Rectal smooth muscle tissue (tissue), 1 donor: ENCODE measurements at regions not wholly inside any gene's neighbourhood (a gene's known extent, or its start where the extent isn't known, plus 50 kb on each side); places are given as distances from the start of the nearest gene placed in this dataset.
A peak's percentile ranks its signal among the peaks of the same experiment; 100 is the strongest.

Experiments
- H3K27ac ChIP-seq: one replicate; pipeline ENCODE4 v1.7.0; 2013; ENCODE audit warnings: low read depth, low read length, inconsistent platforms
- H3K27me3 ChIP-seq: one replicate; pipeline ENCODE4 v1.7.0; 2013; ENCODE audit warnings: low read length; ENCODE audit not compliant: control insufficient read depth, insufficient read depth
- H3K36me3 ChIP-seq: one replicate; pipeline ENCODE4 v1.7.0; 2013; ENCODE audit warnings: low read length; ENCODE audit not compliant: control insufficient read depth, insufficient read depth
- H3K4me1 ChIP-seq: one replicate; pipeline ENCODE4 v1.7.0; 2013; ENCODE audit warnings: low read length; ENCODE audit not compliant: control insufficient read depth, insufficient read depth
- H3K4me3 ChIP-seq: one replicate; pipeline ENCODE4 v1.7.0; 2013; ENCODE audit warnings: low read length
- H3K9ac ChIP-seq: one replicate; pipeline ENCODE4 v1.7.0; 2013; ENCODE audit warnings: low read length

DNA sequence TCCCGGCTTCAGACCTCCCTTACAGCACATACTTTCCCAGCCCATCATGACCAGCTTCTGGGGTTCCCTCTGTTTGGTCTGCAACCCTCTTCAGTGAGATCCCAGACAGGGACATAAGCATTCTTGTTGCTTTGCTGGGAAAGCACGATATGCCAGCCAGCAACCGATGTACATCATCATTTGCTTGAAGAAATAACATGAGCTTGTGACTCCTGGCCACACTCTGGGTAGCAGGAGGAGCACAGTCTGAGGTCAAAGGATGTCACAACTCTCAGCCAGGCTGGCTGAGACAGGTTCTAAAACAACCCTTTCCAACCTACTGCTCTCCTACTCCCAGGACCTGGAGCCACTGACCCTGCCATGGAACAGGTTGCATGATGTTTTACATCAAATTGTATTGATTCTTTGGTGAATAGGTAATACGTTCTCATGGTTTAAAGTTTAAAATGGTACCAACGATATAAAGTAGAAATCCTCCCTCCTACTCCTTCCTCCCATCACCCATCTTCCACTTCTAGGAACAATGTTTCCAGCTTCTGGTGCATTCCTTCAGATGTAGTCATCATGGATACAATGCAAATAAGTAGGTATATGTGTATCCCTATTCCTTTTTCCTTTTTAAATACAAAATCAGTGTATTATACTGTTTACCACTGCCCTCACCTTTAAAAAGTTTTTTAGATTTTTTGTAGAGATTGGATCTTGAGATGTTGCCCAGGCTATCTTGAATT lies 190.3 kb downstream of the OPA1 start:
- Histone ChIP-seq H3K27ac (no peak overlapping the region), H3K36me3 (no peaks in the 10 kb centered on the region), H3K27me3 (peaks cover 5% of the 10 kb centered on the region)

DNA sequence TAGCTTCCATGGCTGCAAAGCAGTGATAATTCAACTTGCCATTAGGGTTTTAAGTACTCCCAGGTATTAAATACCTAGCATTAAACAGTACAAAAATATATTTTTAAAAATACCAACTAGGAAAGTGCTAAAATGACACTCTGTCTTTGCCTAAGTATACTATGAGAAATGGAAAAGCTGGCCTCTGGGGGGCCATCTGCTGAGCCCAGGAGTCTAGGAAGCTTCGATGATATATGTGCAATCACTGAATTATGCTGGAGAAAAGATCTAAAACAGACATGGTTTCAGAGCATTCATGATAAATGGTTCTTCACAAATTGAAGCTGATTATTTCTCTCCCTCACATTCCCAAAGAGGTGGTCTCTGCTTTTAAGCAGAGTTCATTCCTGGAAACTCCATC lies 191.8 kb downstream of the OPA1 start:
- Histone ChIP-seq H3K4me3 (no peak overlapping the region), H3K36me3 (no peaks in the 10 kb centered on the region), H3K27me3 (peaks cover 5% of the 10 kb centered on the region), H3K27ac (no peak overlapping the region), H3K9ac (no peak overlapping the region), H3K4me1 (peaks cover 7% of the 10 kb centered on the region)

More for the DNA sequence above, 190.3 kb downstream of the OPA1 start:
- Histone ChIP-seq H3K4me3 (no peak overlapping the region), H3K9ac (no peak overlapping the region), H3K4me1 (peaks cover 7% of the 10 kb centered on the region)

DNA sequence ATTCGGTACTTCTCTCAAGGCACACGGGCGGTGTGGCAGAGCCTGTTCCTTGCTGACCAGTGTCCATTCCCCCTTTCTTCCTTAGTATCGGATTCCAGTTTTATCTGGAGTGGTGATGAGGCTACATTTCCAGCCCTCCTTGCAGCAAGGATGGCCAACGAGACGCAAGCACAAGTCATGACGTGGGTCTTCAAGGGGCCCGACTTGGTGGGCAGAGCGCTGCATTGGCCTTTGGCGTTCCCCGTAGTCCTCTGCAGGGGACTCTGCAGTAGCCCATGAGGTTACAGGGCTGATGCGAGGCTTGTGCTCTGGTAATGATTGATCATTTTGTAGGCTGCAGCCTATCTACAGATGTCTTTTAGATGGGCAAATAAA lies 194.5 kb downstream of the OPA1 start:
- Histone ChIP-seq H3K4me1 (no peaks in the 10 kb centered on the region), H3K9ac (no peak overlapping the region), H3K27me3 (peaks cover 2% of the 10 kb centered on the region), H3K4me3 (no peak overlapping the region), H3K36me3 (no peaks in the 10 kb centered on the region), H3K27ac (no peak overlapping the region)

- Histone ChIP-seq H3K36me3 (no peaks in the 10 kb centered on the region), H3K4me3 (no peak overlapping the region), H3K27ac (peak overlapping the region; percentile 44), H3K4me1 (no peaks in the 10 kb centered on the region), H3K27me3 (peaks cover 2% of the 10 kb centered on the region), H3K9ac (no peak overlapping the region)
These were observed 195.4 kb downstream of the OPA1 start for GRCh38 chr3:193788189-193788991.

DNA sequence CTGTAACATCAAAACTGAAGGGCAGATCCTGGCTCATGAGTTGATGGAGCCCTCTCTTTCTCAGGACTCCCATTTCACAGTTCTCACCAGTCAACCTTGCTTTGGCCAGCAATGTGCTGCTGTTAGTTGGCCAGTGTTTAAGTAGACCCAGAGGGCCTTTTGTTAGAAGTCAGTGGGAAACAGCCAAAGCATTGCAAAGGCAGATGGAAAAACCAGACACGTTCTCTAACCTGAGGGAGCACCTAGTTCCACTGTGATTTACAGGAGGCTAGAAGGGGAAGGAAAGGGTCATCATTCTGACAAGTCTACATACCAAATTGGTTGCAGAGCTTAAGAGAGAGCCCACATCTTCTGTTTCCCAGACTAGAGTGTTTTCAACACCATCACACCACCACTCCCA lies 196.4 kb downstream of the OPA1 start:
- H3K27ac ChIP-seq = no peak overlapping the region
- no peak overlapping the region for H3K9ac ChIP-seq
- H3K36me3 ChIP-seq = no peaks in the 10 kb centered on the region
- no peak overlapping the region for H3K4me3 ChIP-seq
- H3K27me3 ChIP-seq = peaks cover 2% of the 10 kb centered on the region
- H3K4me1 ChIP-seq = no peaks in the 10 kb centered on the region

GRCh38 chr3:193790086-193790990 lies 197.3 kb downstream of the OPA1 start:
- Histone ChIP-seq H3K27ac (no peak overlapping the region), H3K27me3 (peaks cover 2% of the 10 kb centered on the region), H3K4me3 (no peak overlapping the region), H3K9ac (no peak overlapping the region), H3K4me1 (no peaks in the 10 kb centered on the region), H3K36me3 (no peaks in the 10 kb centered on the region)

GRCh38 chr3:193791041-193792032 lies 198.3 kb downstream of the OPA1 start:
- Histone ChIP-seq H3K27me3 (peaks cover 2% of the 10 kb centered on the region), H3K36me3 (no peaks in the 10 kb centered on the region), H3K9ac (no peak overlapping the region), H3K27ac (no peak overlapping the region), H3K4me3 (no peak overlapping the region), H3K4me1 (no peaks in the 10 kb centered on the region)

DNA sequence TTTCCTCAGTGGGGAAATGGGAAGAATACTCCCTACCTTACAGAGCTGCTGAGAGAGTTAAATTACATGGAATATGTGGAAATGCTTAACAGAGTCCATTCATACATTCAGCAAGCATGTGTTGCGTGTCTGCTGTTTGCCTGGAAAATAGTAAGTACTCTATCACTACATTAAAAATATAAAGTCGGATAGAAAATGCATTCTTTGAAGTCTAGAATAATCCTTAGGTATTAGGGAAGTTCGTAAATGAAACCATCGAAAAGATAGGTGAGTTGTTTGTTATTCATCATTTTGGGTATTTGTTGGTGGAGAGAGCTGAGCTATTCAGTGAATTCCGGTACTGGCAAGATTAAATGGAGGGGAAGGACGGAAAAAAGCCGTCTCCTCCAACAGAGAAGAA lies 200.1 kb downstream of the OPA1 start:
- Histone ChIP-seq H3K27ac (no peak overlapping the region), H3K4me3 (no peak overlapping the region), H3K9ac (no peak overlapping the region), H3K27me3 (no peaks in the 10 kb centered on the region), H3K36me3 (no peaks in the 10 kb centered on the region), H3K4me1 (no peaks in the 10 kb centered on the region)

DNA sequence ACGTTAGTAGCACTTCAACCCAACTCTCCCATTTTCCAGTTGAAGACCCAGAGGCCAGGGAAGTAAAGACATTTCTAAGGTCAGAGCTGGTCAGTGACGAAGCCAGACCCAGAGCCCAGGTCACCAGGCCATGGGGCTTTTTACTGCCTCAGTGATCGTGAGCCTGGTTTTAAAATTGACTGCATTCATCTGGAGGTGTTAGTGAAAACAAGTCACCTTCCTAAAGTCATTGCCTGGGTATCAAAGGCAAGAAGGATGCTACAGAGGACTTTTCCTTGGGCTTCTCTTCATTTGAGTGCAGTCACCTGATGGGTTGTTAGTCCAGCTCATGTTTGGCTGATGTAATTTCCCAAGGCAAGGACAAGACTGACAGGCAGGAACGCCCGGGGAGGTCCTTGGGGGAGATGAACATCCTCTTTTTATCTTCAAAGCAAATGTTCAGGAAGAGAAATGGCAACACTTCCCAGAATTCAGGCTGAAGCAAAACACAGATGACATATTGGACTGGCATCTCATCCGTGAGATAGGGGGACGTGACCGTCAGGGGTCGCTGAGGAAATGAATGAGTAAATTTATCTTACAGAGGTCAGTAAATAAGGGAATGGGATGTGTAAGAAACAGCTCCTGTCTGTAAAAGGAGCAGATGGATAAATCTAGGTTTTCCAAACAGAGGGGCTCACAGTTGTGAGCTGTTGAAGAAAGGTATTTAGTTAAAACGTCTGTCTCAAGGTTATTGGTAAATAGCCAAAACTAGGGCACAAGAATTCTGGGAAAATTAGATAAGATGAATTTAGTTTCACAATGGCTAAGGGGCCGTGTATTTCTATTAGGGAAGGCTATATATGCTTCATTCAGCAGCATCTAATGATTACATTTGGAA lies 201.2 kb downstream of the OPA1 start:
- Histone ChIP-seq H3K4me1 (no peaks in the 10 kb centered on the region), H3K27me3 (no peaks in the 10 kb centered on the region), H3K4me3 (no peak overlapping the region), H3K27ac (no peak overlapping the region), H3K36me3 (no peaks in the 10 kb centered on the region), H3K9ac (no peak overlapping the region)

GRCh38 chr3:193795062-193795690 lies 202.2 kb downstream of the OPA1 start:
- no peak overlapping the region for H3K9ac ChIP-seq
- no peak overlapping the region for H3K4me3 ChIP-seq
- H3K36me3 ChIP-seq = no peaks in the 10 kb centered on the region
- no peak overlapping the region for H3K27ac ChIP-seq
- no peaks in the 10 kb centered on the region for H3K4me1 ChIP-seq
- no peaks in the 10 kb centered on the region for H3K27me3 ChIP-seq
